Endothelial cell (in vitro differentiated cells): ENCODE measurements at regions not wholly inside any gene's neighbourhood (a gene's known extent, or its start where the extent isn't known, plus 50 kb on each side); places are given as distances from the start of the nearest gene placed in this dataset.

ENCODE experiments used
- DNase-seq: peaks from one replicate; pipeline ENCODE4 v3.0.0; 2021; ENCODE audit warnings: low spot score
- H3K27ac Mint-ChIP-seq: one replicate; pipeline ENCODE4 v1.8.0; 2021; ENCODE audit warnings: mixed read lengths, inconsistent platforms; ENCODE audit not compliant: unreplicated experiment
- H3K27me3 Mint-ChIP-seq: one replicate; pipeline ENCODE4 v1.8.0; 2021; ENCODE audit warnings: mild to moderate bottlenecking, moderate library complexity, mixed read lengths, inconsistent platforms; ENCODE audit not compliant: unreplicated experiment
- H3K36me3 Mint-ChIP-seq: one replicate; pipeline ENCODE4 v1.8.0; 2021; ENCODE audit warnings: mild to moderate bottlenecking, low read depth, mixed read lengths, inconsistent platforms; ENCODE audit not compliant: unreplicated experiment
- H3K4me1 Mint-ChIP-seq: one replicate; pipeline ENCODE4 v1.8.0; 2021; ENCODE audit warnings: mild to moderate bottlenecking, mixed read lengths, inconsistent platforms; ENCODE audit not compliant: unreplicated experiment
- H3K4me3 Mint-ChIP-seq: one replicate; pipeline ENCODE4 v1.8.0; 2021; ENCODE audit warnings: mild to moderate bottlenecking, mixed read lengths, inconsistent platforms; ENCODE audit not compliant: unreplicated experiment
- H3K9me3 Mint-ChIP-seq: one replicate; pipeline ENCODE4 v1.8.0; 2021; ENCODE audit warnings: mixed read lengths, inconsistent platforms; ENCODE audit not compliant: unreplicated experiment
- TF ChIP-seq, protein P1 (sequence below): fragments of 200-600 bp; sonication (generic); IDR thresholded peaks from one replicate; pipeline ENCODE4 v1.5.0; 2021; ENCODE audit warnings: antibody characterized with exemption; ENCODE audit not compliant: unreplicated experiment

DNA sequence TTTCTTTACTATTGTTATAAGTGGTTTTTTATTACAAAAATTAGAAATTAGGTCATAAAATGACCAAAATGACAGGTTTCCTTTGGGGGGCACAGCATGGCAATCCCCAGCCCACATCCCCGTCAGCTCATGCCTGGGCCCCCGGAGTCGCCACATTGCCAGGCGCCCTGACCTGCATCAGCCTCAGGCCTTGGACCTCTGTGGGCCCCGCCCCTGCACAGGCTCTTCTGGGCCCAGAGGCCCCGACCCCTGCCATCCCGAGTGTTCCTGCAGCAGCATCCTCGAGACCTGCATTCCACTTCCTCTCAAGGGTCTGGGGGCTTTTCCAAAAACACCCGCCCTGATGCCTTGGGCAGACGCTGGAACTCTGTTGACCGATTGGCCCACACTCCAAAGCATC is 391.1 kb upstream of the MGMT start:
- peaks cover 3% of the 10 kb centered on the region for H3K9me3 Mint-ChIP-seq
- no peak overlapping the region for H3K4me3 Mint-ChIP-seq
- no peak for DNase-seq
- no peaks in the 10 kb centered on the region for H3K4me1 Mint-ChIP-seq
- TF ChIP-seq, protein P1, sequence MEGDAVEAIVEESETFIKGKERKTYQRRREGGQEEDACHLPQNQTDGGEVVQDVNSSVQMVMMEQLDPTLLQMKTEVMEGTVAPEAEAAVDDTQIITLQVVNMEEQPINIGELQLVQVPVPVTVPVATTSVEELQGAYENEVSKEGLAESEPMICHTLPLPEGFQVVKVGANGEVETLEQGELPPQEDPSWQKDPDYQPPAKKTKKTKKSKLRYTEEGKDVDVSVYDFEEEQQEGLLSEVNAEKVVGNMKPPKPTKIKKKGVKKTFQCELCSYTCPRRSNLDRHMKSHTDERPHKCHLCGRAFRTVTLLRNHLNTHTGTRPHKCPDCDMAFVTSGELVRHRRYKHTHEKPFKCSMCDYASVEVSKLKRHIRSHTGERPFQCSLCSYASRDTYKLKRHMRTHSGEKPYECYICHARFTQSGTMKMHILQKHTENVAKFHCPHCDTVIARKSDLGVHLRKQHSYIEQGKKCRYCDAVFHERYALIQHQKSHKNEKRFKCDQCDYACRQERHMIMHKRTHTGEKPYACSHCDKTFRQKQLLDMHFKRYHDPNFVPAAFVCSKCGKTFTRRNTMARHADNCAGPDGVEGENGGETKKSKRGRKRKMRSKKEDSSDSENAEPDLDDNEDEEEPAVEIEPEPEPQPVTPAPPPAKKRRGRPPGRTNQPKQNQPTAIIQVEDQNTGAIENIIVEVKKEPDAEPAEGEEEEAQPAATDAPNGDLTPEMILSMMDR, result no peak
- H3K27ac Mint-ChIP-seq, result no peak overlapping the region
- H3K27me3 Mint-ChIP-seq, result peaks cover 2% of the 10 kb centered on the region
- H3K36me3 Mint-ChIP-seq, result no peaks in the 10 kb centered on the region

DNA sequence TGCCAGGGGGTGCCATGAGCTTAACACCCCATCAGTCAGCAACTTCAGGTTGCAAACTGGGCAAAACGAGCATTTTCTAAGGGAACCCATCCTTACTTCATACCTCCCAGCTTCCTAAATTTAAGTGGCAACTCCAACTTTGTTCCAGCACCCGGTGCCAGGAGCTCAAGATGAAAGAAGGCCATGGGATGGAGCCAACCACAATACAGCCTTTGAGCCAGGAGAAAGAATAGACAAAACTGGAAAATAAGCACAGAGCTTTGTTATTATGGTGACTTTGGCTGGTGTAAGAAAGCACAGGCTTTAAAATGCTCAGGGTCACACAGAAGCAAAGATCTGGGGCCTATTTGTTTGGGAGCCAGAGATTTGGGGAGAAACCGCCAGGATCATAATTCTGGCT is 388.7 kb upstream of the MGMT start:
- Mint-ChIP-seq H3K9me3 (peaks cover 3% of the 10 kb centered on the region), H3K27me3 (peaks cover 2% of the 10 kb centered on the region), H3K4me1 (no peaks in the 10 kb centered on the region), H3K27ac (no peak overlapping the region), H3K36me3 (no peaks in the 10 kb centered on the region), H3K4me3 (no peak overlapping the region)
- DNase-seq, result no peak
- TF ChIP-seq, protein P1, result no peak

DNA sequence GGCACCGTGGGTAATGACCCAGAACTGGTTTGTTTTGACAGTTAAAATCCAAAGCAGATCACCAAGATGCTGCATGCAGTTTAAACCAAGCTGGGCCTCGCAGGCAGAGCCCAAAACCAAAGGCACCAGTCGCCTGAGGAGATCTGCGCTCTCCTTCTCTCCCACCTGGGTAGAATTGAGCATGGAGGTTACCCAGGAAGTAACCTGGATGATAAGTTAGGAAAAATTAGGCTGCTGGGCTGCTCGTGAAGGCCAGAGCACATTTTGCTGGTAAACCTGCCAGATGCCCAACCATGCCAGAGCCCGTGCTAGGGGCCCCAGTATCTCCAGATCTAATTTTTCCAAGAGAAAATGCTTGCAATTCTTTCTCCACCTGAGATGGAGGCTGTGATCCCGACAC is 388.3 kb upstream of the MGMT start:
- Mint-ChIP-seq H3K27me3 (peaks cover 2% of the 10 kb centered on the region), H3K27ac (no peak overlapping the region)

DNA sequence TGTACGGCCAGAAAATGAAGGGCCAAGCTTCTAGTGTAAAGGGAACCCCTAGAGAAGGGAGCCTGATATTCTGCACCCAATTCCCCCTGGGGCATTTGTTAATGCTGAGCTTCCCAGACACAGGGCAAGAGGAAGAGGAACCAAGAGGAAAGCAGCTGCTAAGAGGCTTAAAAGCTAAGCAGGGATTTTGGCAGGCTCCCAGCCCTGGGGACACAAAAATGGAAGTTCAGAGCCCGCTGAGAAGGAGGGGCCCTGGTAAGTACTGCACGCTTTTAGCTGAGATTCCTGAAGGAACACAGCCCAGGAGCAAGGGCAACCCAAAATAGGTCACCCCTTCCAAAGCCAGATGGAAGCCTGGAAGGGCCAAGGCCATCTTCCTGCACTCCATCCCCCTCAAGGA is 387.3 kb upstream of the MGMT start:
- H3K4me1 Mint-ChIP-seq, result no peaks in the 10 kb centered on the region
- TF ChIP-seq, protein P1, result no peak

More for the DNA sequence above, 388.3 kb upstream of the MGMT start:
- TF ChIP-seq, protein P1, result no peak
- Mint-ChIP-seq H3K4me3 (no peak overlapping the region), H3K9me3 (peaks cover 3% of the 10 kb centered on the region), H3K36me3 (no peaks in the 10 kb centered on the region), H3K4me1 (no peaks in the 10 kb centered on the region)
- DNase-seq, result no peak

DNA sequence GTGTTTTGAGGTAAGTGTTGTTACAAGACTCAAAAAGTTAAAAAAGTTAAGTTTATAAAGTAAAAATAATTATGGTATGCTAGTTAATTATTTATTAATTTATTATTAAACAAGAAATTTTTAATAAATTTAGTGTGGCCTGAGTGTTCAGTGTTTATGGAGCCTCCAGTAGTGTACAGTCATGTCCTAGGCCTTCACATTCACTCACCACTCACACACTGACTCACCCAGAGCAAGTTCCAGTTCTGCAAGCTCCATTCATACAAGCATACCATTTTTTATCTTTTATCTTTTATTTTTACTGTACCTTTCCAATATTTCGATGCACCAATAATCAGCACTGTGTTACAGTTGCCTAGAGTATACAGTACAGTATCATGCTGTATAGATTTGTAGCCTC is 381.2 kb upstream of the MGMT start:
- no peak overlapping the region for H3K4me3 Mint-ChIP-seq
- H3K9me3 Mint-ChIP-seq, result no peaks in the 10 kb centered on the region
- TF ChIP-seq, protein P1, result no peak
- no peaks in the 10 kb centered on the region for H3K27me3 Mint-ChIP-seq
- H3K4me1 Mint-ChIP-seq, result no peaks in the 10 kb centered on the region
- no peak for DNase-seq
- no peak overlapping the region for H3K27ac Mint-ChIP-seq
- H3K36me3 Mint-ChIP-seq, result no peaks in the 10 kb centered on the region

More for the DNA sequence above, 387.3 kb upstream of the MGMT start:
- no peak overlapping the region for H3K27ac Mint-ChIP-seq
- H3K9me3 Mint-ChIP-seq, result peaks cover 3% of the 10 kb centered on the region
- DNase-seq, result no peak
- no peaks in the 10 kb centered on the region for H3K36me3 Mint-ChIP-seq
- no peak overlapping the region for H3K4me3 Mint-ChIP-seq
- H3K27me3 Mint-ChIP-seq, result no peaks in the 10 kb centered on the region
